Upper lobe of left lung (tissue), 6 donors: ENCODE measurements at regions not wholly inside any gene's neighbourhood (a gene's known extent, or its start where the extent isn't known, plus 50 kb on each side); places are given as distances from the start of the nearest gene placed in this dataset.
A peak's percentile ranks its signal among the peaks of the same experiment; 100 is the strongest.
"Not testable (repeated sequence)": the region's sequence is repeated elsewhere in the genome, so short reads cannot be mapped to it uniquely, and the experiment has no call there.

Experiments
- ATAC-seq, 2 donors: fragments of 200-7000 bp; cut with Tn5 transposase; one replicate each; pipeline ENCODE4 v1.9.1; 2022; ENCODE audit warnings: mild to moderate bottlenecking in 2 of 2, moderate library complexity in 2 of 2; ENCODE audit not compliant: low FRiP score in 2 of 2
- DNase-seq, 2 donors: peaks; one replicate each; pipeline ENCODE4 v3.0.0-alpha.2; 2019 to 2020
- H3K27ac ChIP-seq, 4 donors: fragments of 200-600 bp; sonication (generic); one replicate each; pipeline ENCODE4 v1.5.1; 2016 to 2019
- H3K27me3 ChIP-seq, 4 donors: fragments of 200-600 bp; sonication (generic); one replicate each; pipeline ENCODE4 v1.5.1; 2017 to 2019
- H3K36me3 ChIP-seq, 4 donors: fragments of 200-600 bp; sonication (generic); one replicate each; pipeline ENCODE4 v1.5.1; 2016 to 2019
- H3K4me1 ChIP-seq, 4 donors: fragments of 200-600 bp; sonication (generic); one replicate each; pipeline ENCODE4 v1.5.1; 2018 to 2019
- H3K4me3 ChIP-seq, 4 donors: fragments of 200-600 bp; sonication (generic); one replicate each; pipeline ENCODE4 v1.5.1; 2017 to 2019; ENCODE audit warnings: mild to moderate bottlenecking in 2 of 4, moderate library complexity in 1 of 4
- H3K9me3 ChIP-seq, 4 donors: fragments of 200-600 bp; sonication (generic); one replicate each; pipeline ENCODE4 v1.5.1; 2018 to 2019
- CTCF ChIP-seq, 6 experiments: fragments of 450-650 bp in 4 of 6; fragments of 200-600 bp in 2 of 6; sonication (generic) in 2 of 6; IDR thresholded peaks; one replicate each; pipeline ENCODE4 v1.5.1; 2016 to 2019; ENCODE audit warnings: antibody characterized with exemption in 6 of 6
- EP300 ChIP-seq, 4 donors: sonication (generic); formaldehyde crosslinking; IDR thresholded peaks; one replicate each; pipeline ENCODE4 v1.5.1; 2017; ENCODE audit warnings: antibody characterized with exemption in 4 of 4, control low read depth in 2 of 4
- POLR2A ChIP-seq, 4 donors: fragments of 450-650 bp; IDR thresholded peaks; one replicate each; pipeline ENCODE4 v1.5.1; 2016 to 2017; ENCODE audit warnings: antibody characterized with exemption in 4 of 4, mild to moderate bottlenecking in 2 of 4
- POLR2AphosphoS5 ChIP-seq, 2 donors: sonication (generic); formaldehyde crosslinking; IDR thresholded peaks; one replicate each; pipeline ENCODE4 v1.5.1; 2017; ENCODE audit warnings: antibody characterized with exemption in 2 of 2
- WGBS, 2 donors: methylation state at CpG; one replicate each; pipeline ENCODE4 v1.1.5; 2017 to 2018; 5-methylcytosine and 5-hydroxymethylcytosine counted together
- donor health status: DM: no; HTN: no; CAD: no; lungs with moderate emphysema.
- donor health status: DM: no; HTN: yes; CAD: no; lungs with severe emphysema.

GRCh38 chr10:47165711-47166404 is 134.1 kb upstream of the GDF10 start:
- TF ChIP-seq POLR2A (IDR thresholded peaks at IDR 0.05) (peak in 1 of 4 donors; percentile 54), POLR2AphosphoS5 (IDR thresholded peaks at IDR 0.05) (peak in 1 of 2 donors; percentile 17), EP300 (IDR thresholded peaks at IDR 0.05) (peak in 1 of 4 donors; percentile 27), CTCF (IDR thresholded peaks at IDR 0.05) (no peak)
- WGBS, 2 donors = 11 to 17% methylated on average over 19 to 25 of the region's 26 CpGs
- Histone ChIP-seq H3K36me3 (no peaks in the 10 kb centered on the region), H3K9me3 (no peaks in the 10 kb centered on the region), H3K4me1 (peaks cover 17 to 26% (median 20%) of the 10 kb centered on the region in 4 donors), H3K4me3 (peak overlapping the region in 3 of 4 donors; percentile 11 to 34 (median 29)), H3K27ac (peak overlapping the region; percentile 56 to 84 (median 76)), H3K27me3 (no peaks in the 10 kb centered on the region)
- peak; percentile 80 to 82 for ATAC-seq
- peak; percentile 62 to 86 for DNase-seq

- DNase-seq (no peak), ATAC-seq (peak in 1 of 2 donors; percentile 31)
- Histone ChIP-seq H3K27ac (peak overlapping the region; percentile 56 to 84 (median 76)), H3K4me1 (peaks cover 15 to 26% (median 20%) of the 10 kb centered on the region in 4 donors), H3K27me3 (no peaks in the 10 kb centered on the region), H3K4me3 (peak overlapping the region in 1 of 4 donors; percentile 29), H3K9me3 (no peaks in the 10 kb centered on the region), H3K36me3 (no peaks in the 10 kb centered on the region)
- no peak for TF ChIP-seq POLR2AphosphoS5 (IDR thresholded peaks at IDR 0.05)
- no peak for TF ChIP-seq POLR2A (IDR thresholded peaks at IDR 0.05)
- TF ChIP-seq EP300 (IDR thresholded peaks at IDR 0.05) = no peak
- no peak for TF ChIP-seq CTCF (IDR thresholded peaks at IDR 0.05)
- 80 to 85% methylated on average over 6 to 7 of the region's 7 CpGs for WGBS, 2 donors
These were observed 133.6 kb upstream of the GDF10 start for GRCh38 chr10:47166405-47166777.

DNA sequence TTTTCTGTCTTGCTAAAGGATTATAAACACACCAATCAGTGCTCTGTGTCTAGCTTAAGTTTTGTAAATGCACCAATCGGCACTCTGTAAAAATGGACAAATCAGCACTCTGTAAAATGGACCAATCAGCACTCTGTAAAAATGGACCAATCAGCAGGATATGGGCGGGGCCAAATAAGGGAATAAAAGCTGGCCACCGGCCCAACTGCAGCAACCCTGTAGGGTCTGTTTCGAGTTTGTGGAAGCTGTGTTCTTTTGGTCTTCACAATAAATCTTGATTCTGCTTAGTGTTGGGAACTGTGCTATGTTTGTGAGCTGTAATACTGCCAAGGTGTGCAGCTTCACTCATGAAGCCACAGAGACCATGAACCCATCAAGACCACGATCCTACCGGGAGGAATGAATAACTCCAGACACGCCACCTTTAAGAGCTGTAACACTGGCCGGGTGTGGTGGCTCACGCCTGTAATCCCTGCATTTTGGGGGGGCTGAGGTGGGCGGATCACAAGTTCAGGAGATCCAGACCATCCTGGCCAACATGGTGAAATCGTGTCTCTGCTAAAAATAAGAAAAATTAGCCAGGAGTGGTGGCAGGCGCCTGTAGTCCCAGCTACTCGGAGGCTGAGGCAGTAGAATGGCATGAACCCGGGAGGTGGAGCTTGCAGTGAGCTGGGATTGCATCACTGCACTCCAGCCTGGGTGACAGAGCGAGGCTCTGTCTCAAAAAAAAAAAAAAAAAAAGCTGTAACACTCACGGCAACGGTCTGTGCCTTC is 133.0 kb upstream of the GDF10 start:
- DNase-seq = peak in 1 of 2 donors; percentile 82
- H3K4me1 ChIP-seq = peaks cover 15 to 26% (median 20%) of the 10 kb centered on the region in 4 donors
- peak; percentile 45 to 77 for ATAC-seq
- 49 to 75% methylated on average over 17 of the region's 17 CpGs for WGBS, 2 donors
- H3K4me3 ChIP-seq, H3K9me3 ChIP-seq, H3K27me3 ChIP-seq, H3K36me3 ChIP-seq: not testable (repeated sequence)
- H3K27ac ChIP-seq = peak overlapping the region; percentile 52 to 84 (median 66)
- peak in 1 of 4 donors; percentile 15 for TF ChIP-seq POLR2A (IDR thresholded peaks at IDR 0.05)

- Histone ChIP-seq H3K4me3 (no peak overlapping the region), H3K36me3 (no peaks in the 10 kb centered on the region), H3K9me3 (no peaks in the 10 kb centered on the region), H3K27ac (peak overlapping the region in 3 of 4 donors; percentile 46 to 84 (median 64)), H3K27me3 (no peaks in the 10 kb centered on the region), H3K4me1 (peaks cover 15 to 26% (median 20%) of the 10 kb centered on the region in 4 donors)
- no peak for DNase-seq
- TF ChIP-seq EP300 (IDR thresholded peaks at IDR 0.05) (no peak), POLR2A (IDR thresholded peaks at IDR 0.05) (no peak), POLR2AphosphoS5 (IDR thresholded peaks at IDR 0.05) (no peak), CTCF (IDR thresholded peaks at IDR 0.05) (no peak)
- ATAC-seq = no peak
- WGBS, 2 donors = 56 to 81% methylated on average over 2 of the region's 2 CpGs
These were observed 132.4 kb upstream of the GDF10 start for GRCh38 chr10:47167591-47167990.

DNA sequence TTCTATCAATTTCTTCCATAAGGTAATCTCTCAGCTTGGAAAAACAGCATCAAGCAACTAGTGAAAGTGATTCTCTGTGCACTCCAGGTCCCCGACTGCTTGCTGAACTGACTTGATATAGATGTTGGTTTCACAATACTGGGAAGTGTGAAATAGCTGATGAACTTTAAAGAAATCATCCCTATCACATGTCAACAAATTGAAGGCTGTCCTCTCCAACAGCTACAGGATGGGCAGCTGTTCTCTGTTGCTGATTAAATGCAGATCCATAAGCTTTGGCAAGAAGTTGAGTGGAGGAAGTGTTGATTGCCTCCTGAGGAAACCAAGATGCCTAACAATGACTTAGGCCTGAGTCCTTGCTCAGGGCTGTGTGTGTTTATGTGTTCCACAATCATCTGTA is 130.4 kb upstream of the GDF10 start:
- 35 to 50% methylated on average over 1 of the region's 1 CpG for WGBS, 2 donors
- Histone ChIP-seq H3K27ac (no peak overlapping the region), H3K9me3 (no peaks in the 10 kb centered on the region), H3K36me3 (no peaks in the 10 kb centered on the region), H3K27me3 (no peaks in the 10 kb centered on the region), H3K4me1 (peaks cover 15 to 26% (median 20%) of the 10 kb centered on the region in 4 donors), H3K4me3 (no peak overlapping the region)
- DNase-seq (no peak), ATAC-seq (no peak)
- TF ChIP-seq EP300 (IDR thresholded peaks at IDR 0.05) = no peak
- TF ChIP-seq POLR2AphosphoS5 (IDR thresholded peaks at IDR 0.05) = no peak
- TF ChIP-seq POLR2A (IDR thresholded peaks at IDR 0.05) = no peak
- TF ChIP-seq CTCF (IDR thresholded peaks at IDR 0.05) = no peak
